Neural cell (in vitro differentiated cells): ENCODE measurements at regions not wholly inside any gene's neighbourhood (a gene's known extent, or its start where the extent isn't known, plus 50 kb on each side); places are given as distances from the start of the nearest gene placed in this dataset.

Experiments used
- H2AFZ ChIP-seq: fragments of 200-600, 300-800 bp; sonication (generic), shearing (Covaris generic); 2 replicates; pipeline ENCODE4 v1.6.0; 2014; ENCODE audit warnings: low read depth, mild to moderate bottlenecking, antibody characterized with exemption, low read length, moderate library complexity
- H3F3A ChIP-seq: fragments of 200-600 bp; shearing (Covaris generic); 2 replicates; pipeline ENCODE4 v1.6.1; 2016; ENCODE audit warnings: mild to moderate bottlenecking, moderate library complexity, mixed read lengths, antibody characterized with exemption, low read length; ENCODE audit not compliant: insufficient read depth, poor library complexity, severe bottlenecking
- H3K27ac ChIP-seq: fragments of 200-600, 300-800 bp; sonication (generic), shearing (Covaris generic); 2 replicates; pipeline ENCODE4 v1.5.1; 2014; ENCODE audit warnings: mild to moderate bottlenecking, low read length, moderate library complexity
- H3K27me3 ChIP-seq: fragments of 300-800, 200-600 bp; sonication (generic), shearing (Covaris generic); 2 replicates; pipeline ENCODE4 v1.6.0; 2014; ENCODE audit warnings: mild to moderate bottlenecking, low read depth, low read length, moderate library complexity; ENCODE audit not compliant: insufficient read depth
- H3K36me3 ChIP-seq: fragments of 300-800, 200-600 bp; sonication (generic), shearing (Covaris generic); 2 replicates; pipeline ENCODE4 v1.5.1; 2014; ENCODE audit warnings: mild to moderate bottlenecking, antibody characterized with exemption, low read length, moderate library complexity; ENCODE audit not compliant: insufficient read depth
- H3K4me2 ChIP-seq: fragments of 300-800, 200-600 bp; sonication (generic), shearing (Covaris generic); 2 replicates; pipeline ENCODE4 v1.6.0; 2014; ENCODE audit warnings: mild to moderate bottlenecking, low read length
- H3K4me3 ChIP-seq: fragments of 300-800, 200-600 bp; sonication (generic), shearing (Covaris generic); 2 replicates; pipeline ENCODE4 v1.5.1; 2014; ENCODE audit warnings: mild to moderate bottlenecking, low read length, moderate library complexity
- H3K79me2 ChIP-seq: fragments of 200-600 bp; shearing (Covaris generic); replicated peaks from 2 replicates; pipeline ENCODE4 v1.6.0; 2014; ENCODE audit warnings: mild to moderate bottlenecking, low read length, moderate library complexity; ENCODE audit not compliant: insufficient read depth
- H3K9ac ChIP-seq: fragments of 300-800, 200-600 bp; sonication (generic), shearing (Covaris generic); 2 replicates; pipeline ENCODE4 v1.6.1; 2016; ENCODE audit warnings: mild to moderate bottlenecking, low read length, mixed read lengths
- H3K9me2 ChIP-seq: fragments of 200-600 bp; shearing (Covaris generic); 2 replicates; pipeline ENCODE4 v1.6.1; 2016; ENCODE audit warnings: mild to moderate bottlenecking, low read length, mixed read lengths; ENCODE audit not compliant: insufficient read depth
- H3K9me3 ChIP-seq: fragments of 200-600, 300-800 bp; sonication (generic), shearing (Covaris generic); 2 replicates; pipeline ENCODE4 v1.6.1; 2016; ENCODE audit warnings: mild to moderate bottlenecking, mixed run types, low read length, moderate library complexity, mixed read lengths
- H4K20me1 ChIP-seq: fragments of 200-600 bp; shearing (Covaris generic); 2 replicates; pipeline ENCODE4 v1.6.1; 2016; ENCODE audit warnings: mild to moderate bottlenecking, mixed run types; ENCODE audit not compliant: insufficient read depth
- EP300 ChIP-seq: fragments of 450-650 bp; conservative IDR thresholded peaks from 2 replicates; pipeline ENCODE4 v1.6.1; 2014; ENCODE audit warnings: antibody characterized with exemption, mild to moderate bottlenecking, moderate library complexity; ENCODE audit not compliant: poor library complexity, severe bottlenecking
- EZH2 ChIP-seq: fragments of 200-600, 300-800 bp; shearing (Covaris generic), sonication (generic); IDR thresholded peaks from 2 replicates; pipeline ENCODE4 v1.6.1; 2014; ENCODE audit warnings: antibody characterized with exemption, low read length, borderline replicate concordance, mild to moderate bottlenecking; ENCODE audit not compliant: insufficient read depth, poor library complexity, severe bottlenecking
- POLR2AphosphoS5 ChIP-seq: IDR thresholded peaks from 2 replicates; pipeline ENCODE4 v1.6.1; 2012
- RAD21 ChIP-seq: fragments of 450-650 bp; conservative IDR thresholded peaks from 2 replicates; pipeline ENCODE4 v1.6.1; 2014; ENCODE audit warnings: antibody characterized with exemption, mild to moderate bottlenecking, moderate library complexity
- SMC3 ChIP-seq: fragments of 450-650 bp; conservative IDR thresholded peaks from 2 replicates; pipeline ENCODE4 v1.6.1; 2014; ENCODE audit warnings: antibody characterized with exemption, mild to moderate bottlenecking, moderate library complexity; ENCODE audit not compliant: poor library complexity
- TAF1 ChIP-seq: IDR thresholded peaks from 2 replicates; pipeline ENCODE4 v1.6.1; 2012; ENCODE audit warnings: low read depth
- TF ChIP-seq, protein P1 (sequence below): IDR thresholded peaks from 2 replicates; pipeline ENCODE4 v1.6.1; 2012; ENCODE audit warnings: borderline replicate concordance

DNA sequence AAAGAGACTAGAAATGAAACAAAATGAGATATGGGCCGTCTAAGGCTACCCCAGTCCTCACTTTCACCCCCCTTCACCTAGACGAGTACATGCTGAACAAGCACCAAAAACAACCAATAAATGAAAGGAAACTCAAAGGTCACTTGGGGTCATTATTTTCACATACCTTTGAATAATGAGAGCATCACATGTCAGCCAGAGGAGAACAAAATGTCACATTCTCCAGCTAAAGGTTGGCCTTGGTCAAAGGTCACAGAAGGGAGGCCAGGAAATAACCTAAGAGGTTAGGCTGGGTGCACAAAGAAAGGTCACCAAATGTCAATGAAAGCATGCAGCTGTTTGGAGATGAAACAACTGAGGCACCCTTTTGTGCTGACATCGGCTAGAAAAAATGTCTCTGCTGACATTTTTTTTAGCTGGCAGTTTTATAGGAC is 288.7 kb upstream of the USP25 start:
- no peaks in the 10 kb centered on the region for H3F3A ChIP-seq
- H3K79me2 ChIP-seq: no peaks in the 10 kb centered on the region
- no peaks in the 10 kb centered on the region for H4K20me1 ChIP-seq
- no peak overlapping the region for H2AFZ ChIP-seq
- no peak overlapping the region for H3K27ac ChIP-seq
- H3K4me3 ChIP-seq: no peak overlapping the region
- TF ChIP-seq SMC3: no peak
- TF ChIP-seq TAF1: no peak
- no peak for TF ChIP-seq POLR2AphosphoS5
- no peak for TF ChIP-seq EP300
- TF ChIP-seq, protein P1, sequence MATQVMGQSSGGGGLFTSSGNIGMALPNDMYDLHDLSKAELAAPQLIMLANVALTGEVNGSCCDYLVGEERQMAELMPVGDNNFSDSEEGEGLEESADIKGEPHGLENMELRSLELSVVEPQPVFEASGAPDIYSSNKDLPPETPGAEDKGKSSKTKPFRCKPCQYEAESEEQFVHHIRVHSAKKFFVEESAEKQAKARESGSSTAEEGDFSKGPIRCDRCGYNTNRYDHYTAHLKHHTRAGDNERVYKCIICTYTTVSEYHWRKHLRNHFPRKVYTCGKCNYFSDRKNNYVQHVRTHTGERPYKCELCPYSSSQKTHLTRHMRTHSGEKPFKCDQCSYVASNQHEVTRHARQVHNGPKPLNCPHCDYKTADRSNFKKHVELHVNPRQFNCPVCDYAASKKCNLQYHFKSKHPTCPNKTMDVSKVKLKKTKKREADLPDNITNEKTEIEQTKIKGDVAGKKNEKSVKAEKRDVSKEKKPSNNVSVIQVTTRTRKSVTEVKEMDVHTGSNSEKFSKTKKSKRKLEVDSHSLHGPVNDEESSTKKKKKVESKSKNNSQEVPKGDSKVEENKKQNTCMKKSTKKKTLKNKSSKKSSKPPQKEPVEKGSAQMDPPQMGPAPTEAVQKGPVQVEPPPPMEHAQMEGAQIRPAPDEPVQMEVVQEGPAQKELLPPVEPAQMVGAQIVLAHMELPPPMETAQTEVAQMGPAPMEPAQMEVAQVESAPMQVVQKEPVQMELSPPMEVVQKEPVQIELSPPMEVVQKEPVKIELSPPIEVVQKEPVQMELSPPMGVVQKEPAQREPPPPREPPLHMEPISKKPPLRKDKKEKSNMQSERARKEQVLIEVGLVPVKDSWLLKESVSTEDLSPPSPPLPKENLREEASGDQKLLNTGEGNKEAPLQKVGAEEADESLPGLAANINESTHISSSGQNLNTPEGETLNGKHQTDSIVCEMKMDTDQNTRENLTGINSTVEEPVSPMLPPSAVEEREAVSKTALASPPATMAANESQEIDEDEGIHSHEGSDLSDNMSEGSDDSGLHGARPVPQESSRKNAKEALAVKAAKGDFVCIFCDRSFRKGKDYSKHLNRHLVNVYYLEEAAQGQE: no peak
- no peak overlapping the region for H3K4me2 ChIP-seq
- H3K27me3 ChIP-seq: no peaks in the 10 kb centered on the region
- H3K9me3 ChIP-seq: no peaks in the 10 kb centered on the region
- no peak overlapping the region for H3K9ac ChIP-seq
- H3K9me2 ChIP-seq: no peaks in the 10 kb centered on the region
- H3K36me3 ChIP-seq: no peaks in the 10 kb centered on the region

GRCh38 chr21:15441992-15442391 is 287.8 kb upstream of the USP25 start:
- TF ChIP-seq POLR2AphosphoS5: no peak
- no peak for TF ChIP-seq TAF1
- TF ChIP-seq, protein P1: no peak
- TF ChIP-seq RAD21: no peak
- TF ChIP-seq EZH2: no peak
- Histone ChIP-seq H3K27ac (no peak overlapping the region), H3K9me3 (no peaks in the 10 kb centered on the region)

More at GRCh38 chr21:15441992-15442391, 287.8 kb upstream of the USP25 start:
- no peaks in the 10 kb centered on the region for H3K36me3 ChIP-seq
- no peak overlapping the region for H3K4me2 ChIP-seq
- H3K4me3 ChIP-seq: no peak overlapping the region
- no peak overlapping the region for H3K9ac ChIP-seq
- H4K20me1 ChIP-seq: no peaks in the 10 kb centered on the region
- H3K27me3 ChIP-seq: no peaks in the 10 kb centered on the region
- no peaks in the 10 kb centered on the region for H3K9me2 ChIP-seq
- no peaks in the 10 kb centered on the region for H3K79me2 ChIP-seq
- H3F3A ChIP-seq: no peaks in the 10 kb centered on the region
- no peak overlapping the region for H2AFZ ChIP-seq
